NB4 (cell line): ENCODE measurements at regions not wholly inside any gene's neighbourhood (a gene's known extent, or its start where the extent isn't known, plus 50 kb on each side); places are given as distances from the start of the nearest gene placed in this dataset.

ENCODE experiments used
- DNase-seq: peaks from one replicate; pipeline ENCODE4 v3.0.0; 2010; ENCODE audit warnings: low read depth
- H3K4me3 ChIP-seq: one replicate; pipeline ENCODE4 v1.5.1; 2011; ENCODE audit warnings: mild to moderate bottlenecking, low read depth, low read length, moderate library complexity
- CTCF ChIP-seq: IDR thresholded peaks from one replicate; pipeline ENCODE4 v1.5.1; 2012; ENCODE audit warnings: low read depth, low read length
- MAX ChIP-seq: IDR thresholded peaks from 2 replicates; pipeline ENCODE4 v1.6.1; 2011; ENCODE audit warnings: low read depth, low read length
- MYC ChIP-seq: IDR thresholded peaks from 2 replicates; pipeline ENCODE4 v1.6.1; 2011; ENCODE audit warnings: low read depth, low read length
- POLR2A ChIP-seq: IDR thresholded peaks from 2 replicates; pipeline ENCODE4 v1.6.1; 2011; ENCODE audit warnings: mild to moderate bottlenecking; ENCODE audit not compliant: insufficient read length; ENCODE audit errors: extremely low read depth

GRCh38 chr6:98547634-98548033 lies 286.7 kb upstream of the POU3F2 start:
- no peak for TF ChIP-seq MYC
- no peak overlapping the region for H3K4me3 ChIP-seq
- no peak for DNase-seq

- no peak for DNase-seq
- no peak overlapping the region for H3K4me3 ChIP-seq
- TF ChIP-seq POLR2A (no peak), MAX (no peak), CTCF (no peak), MYC (no peak)
These were observed 286.1 kb upstream of the POU3F2 start for GRCh38 chr6:98548301-98548700.

GRCh38 chr6:98560418-98560817 lies 274.0 kb upstream of the POU3F2 start:
- DNase-seq = no peak

GRCh38 chr6:98560841-98561240 lies 273.5 kb upstream of the POU3F2 start:
- TF ChIP-seq MAX (no peak), POLR2A (no peak), CTCF (no peak), MYC (no peak)
- H3K4me3 ChIP-seq = no peak overlapping the region
- no peak for DNase-seq

More at GRCh38 chr6:98560418-98560817, 274.0 kb upstream of the POU3F2 start:
- H3K4me3 ChIP-seq = no peak overlapping the region
- TF ChIP-seq MYC (no peak), POLR2A (no peak), MAX (no peak), CTCF (no peak)

- no peak overlapping the region for H3K4me3 ChIP-seq
- DNase-seq = no peak
- TF ChIP-seq MYC = no peak
- TF ChIP-seq POLR2A = no peak
- no peak for TF ChIP-seq CTCF
- TF ChIP-seq MAX = no peak
These were observed 268.2 kb upstream of the POU3F2 start for GRCh38 chr6:98566126-98566525.

- TF ChIP-seq POLR2A (no peak), CTCF (no peak), MAX (no peak)
- no peak overlapping the region for H3K4me3 ChIP-seq
- DNase-seq = no peak
These were observed 261.8 kb upstream of the POU3F2 start for GRCh38 chr6:98572579-98572978.
